HepG2 (cell line): ENCODE measurements at regions not wholly inside any gene's neighbourhood (a gene's known extent, or its start where the extent isn't known, plus 50 kb on each side); places are given as distances from the start of the nearest gene placed in this dataset.

ENCODE experiments used
- ATAC-seq: fragments of 200-7000 bp; cut with Tn5 transposase; 3 replicates; pipeline ENCODE4 v1.9.1; 2020; ENCODE audit warnings: mild to moderate bottlenecking, moderate library complexity
- BruUV-seq: library from RNA; stranded (reverse); fragments of 400-500 nt; replicated peaks from 2 replicates; lab custom pipeline; 2021; lab: Mats Ljungman, UMichigan
- CTCF ChIA-PET: fragments of 300-600 bp; formaldehyde crosslinking; extraction: SDS; loops from one replicate; lab custom pipeline; 2021; ENCODE audit warnings: low total read pairs, inconsistent platforms, low intra/inter-chr PET ratio; lab: Yijun Ruan, JAX
- POLR2A ChIA-PET: fragments of 350-600 bp; sonication (Branson Sonifier 250); formaldehyde crosslinking; loops from one replicate; lab custom pipeline; 2020; ENCODE audit warnings: antibody characterized with exemption, inconsistent platforms; lab: Yijun Ruan, JAX
- DNase-seq: peaks from one replicate; pipeline ENCODE4 v3.0.0-alpha.2; 2015; ENCODE audit warnings: low spot score
- FAIRE-seq: peaks from 3 replicates; lab custom pipeline; 2011; peaks lifted over from hg19 to GRCh38; lab: Jason Lieb, UNC
- H2AFZ ChIP-seq: one replicate; pipeline ENCODE4 v1.6.1; 2011; ENCODE audit warnings: low read length, inconsistent platforms
- H3K27ac ChIP-seq: fragments of 300-600 bp; 3 replicates; pipeline ENCODE4 v1.8.0; 2011; ENCODE audit warnings: mixed run types, mild to moderate bottlenecking, mixed read lengths, low read length, inconsistent platforms; ENCODE audit not compliant: insufficient read depth; ENCODE audit errors: extremely low read length
- H3K27me3 ChIP-seq, 2 experiments: fragments of 200-600 bp in 1 of 2; 2 replicates in 1 of 2; 3 replicates in 1 of 2; pipeline versions ENCODE4 v1.6.0 to v1.8.0; 2011; ENCODE audit warnings: low read length in 2 of 2, mild to moderate bottlenecking in 2 of 2, moderate library complexity in 2 of 2, inconsistent platforms in 1 of 2; ENCODE audit not compliant: insufficient read depth in 2 of 2, control insufficient read depth in 1 of 2
- H3K36me3 ChIP-seq, 2 experiments: fragments of 200-600 bp in 1 of 2; replicated peaks in 1 of 2; 2 replicates in 1 of 2; 3 replicates in 1 of 2; pipeline versions ENCODE4 v1.5.1 to v1.8.0; 2011; ENCODE audit warnings: low read length in 2 of 2, inconsistent platforms in 1 of 2; ENCODE audit not compliant: insufficient read depth in 2 of 2, control insufficient read depth in 1 of 2
- H3K4me1 ChIP-seq: 2 replicates; pipeline ENCODE4 v1.5.1; 2012; ENCODE audit warnings: low read length, inconsistent platforms; ENCODE audit not compliant: insufficient read depth
- H3K4me2 ChIP-seq: 2 replicates; pipeline ENCODE4 v1.6.0; 2011; ENCODE audit warnings: low read depth, low read length, inconsistent platforms
- H3K4me3 ChIP-seq, 3 experiments: fragments of 200-600 bp in 1 of 3; sonication (generic), shearing (Covaris generic) in 1 of 3; replicated peaks in 1 of 3; 2 replicates each; pipeline ENCODE4 v1.5.1; 2011 to 2016; ENCODE audit warnings: low read length in 3 of 3, inconsistent platforms in 2 of 3, low read depth in 2 of 3, mild to moderate bottlenecking in 2 of 3, control low read depth in 1 of 3, mixed read lengths in 1 of 3; ENCODE audit not compliant: insufficient read depth in 1 of 3
- H3K79me2 ChIP-seq: one replicate; pipeline ENCODE4 v1.6.1; 2011; ENCODE audit warnings: low read length, inconsistent platforms; ENCODE audit not compliant: insufficient read depth
- H3K9ac ChIP-seq: 2 replicates; pipeline ENCODE4 v1.6.0; 2011; ENCODE audit warnings: mild to moderate bottlenecking, low read depth, low read length, inconsistent platforms; ENCODE audit not compliant: insufficient read depth
- H3K9me3 ChIP-seq: 2 replicates; pipeline ENCODE4 v1.5.1; 2012; ENCODE audit warnings: mild to moderate bottlenecking, low read length
- H4K20me1 ChIP-seq: 2 replicates; pipeline ENCODE4 v1.6.0; 2011; ENCODE audit warnings: inconsistent platforms, mild to moderate bottlenecking, low read length, moderate library complexity; ENCODE audit not compliant: insufficient read depth
- FLYWCH1 ChIP-seq: sonication (generic); formaldehyde crosslinking; IDR thresholded peaks from 2 replicates; pipeline ENCODE4 v1.8.1; 2023; ENCODE audit warnings: mild to moderate bottlenecking, missing genetic modification reagents
- HDAC1 ChIP-seq: sonication (generic); formaldehyde crosslinking; IDR thresholded peaks from 2 replicates; pipeline ENCODE4 v1.5.1; 2020; ENCODE audit warnings: mild to moderate bottlenecking, missing genetic modification reagents
- SP140L ChIP-seq: sonication (generic); formaldehyde crosslinking; IDR thresholded peaks from 2 replicates; pipeline ENCODE4 v1.4.0; 2020; ENCODE audit warnings: missing genetic modification reagents, borderline replicate concordance
- ZNF230 ChIP-seq: sonication (generic); formaldehyde crosslinking; IDR thresholded peaks from 2 replicates; pipeline ENCODE4 v1.4.0; 2020; ENCODE audit warnings: mild to moderate bottlenecking, missing genetic modification reagents
- ZNF350 ChIP-seq: sonication (generic); formaldehyde crosslinking; IDR thresholded peaks from 2 replicates; pipeline ENCODE4 v1.4.0; 2020; ENCODE audit warnings: mild to moderate bottlenecking, low read depth, missing genetic modification reagents, borderline replicate concordance
- WGBS: methylation state at CpG from one replicate; pipeline ENCODE4 v1.1.6; 2017; ENCODE audit warnings: low lambda C conversion rate; 5-methylcytosine and 5-hydroxymethylcytosine counted together
- in situ Hi-C: cut with HindIII; loops from 2 replicates; pipeline ENCODE4 v1.10.0; 2017; ENCODE audit warnings: low pct_unique_long_range_greater_than_20kb; ENCODE audit not compliant: extremely low pct_ligation_motif_present
- intact Hi-C: fragments of 100-400 bp; cut with micrococcal nuclease; formaldehyde crosslinking; loops from one replicate; pipeline ENCODE4 v1.10.0; 2022; ENCODE audit not compliant: unreplicated experiment
- TF ChIP-seq, protein P1 (sequence below), 2 experiments: sonication (generic) in 1 of 2; formaldehyde crosslinking in 1 of 2; IDR thresholded peaks; 2 replicates each; pipeline versions ENCODE4 v1.4.0 to v1.6.1; 2016 to 2020; ENCODE audit warnings: borderline replicate concordance in 1 of 2, low read depth in 1 of 2, mild to moderate bottlenecking in 1 of 2, missing genetic modification reagents in 1 of 2
- TF ChIP-seq, protein P2 (sequence below): sonication (generic); formaldehyde crosslinking; IDR thresholded peaks from 2 replicates; pipeline ENCODE4 v1.8.1; 2023; ENCODE audit warnings: mild to moderate bottlenecking, missing genetic modification reagents, borderline replicate concordance
- TF ChIP-seq, protein P3 (sequence below), 2 experiments: fragments of 450-650 bp in 1 of 2; sonication (generic) in 1 of 2; formaldehyde crosslinking in 1 of 2; IDR thresholded peaks; 2 replicates each; pipeline versions ENCODE4 v1.6.1 to v1.8.0; 2016 to 2022; ENCODE audit warnings: antibody characterized with exemption in 1 of 2, mild to moderate bottlenecking in 1 of 2, missing genetic modification reagents in 1 of 2

DNA sequence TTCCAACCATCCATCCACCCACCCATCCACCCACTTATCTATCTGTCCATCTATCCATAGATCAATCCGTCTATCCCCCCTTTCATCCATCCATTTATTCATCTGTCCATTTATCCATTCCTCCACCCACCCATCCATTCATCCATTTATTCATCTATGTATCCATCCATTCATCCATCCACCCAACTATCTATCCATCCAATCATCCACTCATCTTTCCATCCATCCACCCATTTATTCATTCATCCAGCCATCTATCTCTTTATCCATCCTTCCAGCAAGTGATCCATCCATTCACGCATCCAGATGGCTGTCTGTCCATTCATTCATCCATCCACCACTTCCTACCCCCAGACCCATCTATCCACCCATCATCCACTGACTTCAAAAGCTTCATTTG lies 84.0 kb upstream of the CD99 start:
- ChIA-PET POLR2A (no interaction called here), CTCF (no interaction called here)
- in situ Hi-C loops (loop anchor here (10.0 to 25.0 kb wide), 2 partner anchors 962 to 1145 kb away; partner anchors contain the start of gene ASMTL), intact Hi-C loops (no loop called here)
- H4K20me1 ChIP-seq: no peaks in the 10 kb centered on the region
- peaks cover 32% of the 10 kb centered on the region for H3K4me1 ChIP-seq
- no peak overlapping the region for H3K9ac ChIP-seq
- H3K79me2 ChIP-seq: peaks cover 12% of the 10 kb centered on the region
- no peak for DNase-seq
- no peak overlapping the region for H3K4me3 ChIP-seq
- H2AFZ ChIP-seq: no peak overlapping the region
- no peaks in the 10 kb centered on the region; a peak in 1 of 5 replicates for H3K36me3 ChIP-seq
- FAIRE-seq: no peak
- no peaks in the 10 kb centered on the region for H3K9me3 ChIP-seq
- no peaks in the 10 kb centered on the region; a peak in 1 of 5 replicates for H3K27me3 ChIP-seq
- H3K4me2 ChIP-seq: no peak overlapping the region; the same call in 1 of the 2 replicates
- WGBS: 95% methylated on average over 2 of the region's 2 CpGs
- H3K27ac ChIP-seq: no peak overlapping the region
- ATAC-seq: no peak
- no TSS peak for BruUV-seq
- TF ChIP-seq FLYWCH1: no peak
- TF ChIP-seq, protein P1, sequence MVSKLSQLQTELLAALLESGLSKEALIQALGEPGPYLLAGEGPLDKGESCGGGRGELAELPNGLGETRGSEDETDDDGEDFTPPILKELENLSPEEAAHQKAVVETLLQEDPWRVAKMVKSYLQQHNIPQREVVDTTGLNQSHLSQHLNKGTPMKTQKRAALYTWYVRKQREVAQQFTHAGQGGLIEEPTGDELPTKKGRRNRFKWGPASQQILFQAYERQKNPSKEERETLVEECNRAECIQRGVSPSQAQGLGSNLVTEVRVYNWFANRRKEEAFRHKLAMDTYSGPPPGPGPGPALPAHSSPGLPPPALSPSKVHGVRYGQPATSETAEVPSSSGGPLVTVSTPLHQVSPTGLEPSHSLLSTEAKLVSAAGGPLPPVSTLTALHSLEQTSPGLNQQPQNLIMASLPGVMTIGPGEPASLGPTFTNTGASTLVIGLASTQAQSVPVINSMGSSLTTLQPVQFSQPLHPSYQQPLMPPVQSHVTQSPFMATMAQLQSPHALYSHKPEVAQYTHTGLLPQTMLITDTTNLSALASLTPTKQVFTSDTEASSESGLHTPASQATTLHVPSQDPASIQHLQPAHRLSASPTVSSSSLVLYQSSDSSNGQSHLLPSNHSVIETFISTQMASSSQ (IDR thresholded peaks at IDR 0.05; ENCODE audit: low read depth): no peak
- TF ChIP-seq, protein P1 (CRISPR knock-in tag; IDR thresholded peaks at IDR 0.05; ENCODE audit: borderline replicate concordance): no peak
- no peak for TF ChIP-seq HDAC1 (CRISPR knock-in tag)
- no peak for TF ChIP-seq ZNF350 (CRISPR knock-in tag)
- TF ChIP-seq, protein P2, sequence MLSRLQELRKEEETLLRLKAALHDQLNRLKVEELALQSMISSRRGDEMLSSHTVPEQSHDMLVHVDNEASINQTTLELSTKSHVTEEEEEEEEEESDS (CRISPR knock-in tag): no peak
- no peak for TF ChIP-seq SP140L
- TF ChIP-seq ZNF230 (CRISPR knock-in tag): no peak
- TF ChIP-seq, protein P3, sequence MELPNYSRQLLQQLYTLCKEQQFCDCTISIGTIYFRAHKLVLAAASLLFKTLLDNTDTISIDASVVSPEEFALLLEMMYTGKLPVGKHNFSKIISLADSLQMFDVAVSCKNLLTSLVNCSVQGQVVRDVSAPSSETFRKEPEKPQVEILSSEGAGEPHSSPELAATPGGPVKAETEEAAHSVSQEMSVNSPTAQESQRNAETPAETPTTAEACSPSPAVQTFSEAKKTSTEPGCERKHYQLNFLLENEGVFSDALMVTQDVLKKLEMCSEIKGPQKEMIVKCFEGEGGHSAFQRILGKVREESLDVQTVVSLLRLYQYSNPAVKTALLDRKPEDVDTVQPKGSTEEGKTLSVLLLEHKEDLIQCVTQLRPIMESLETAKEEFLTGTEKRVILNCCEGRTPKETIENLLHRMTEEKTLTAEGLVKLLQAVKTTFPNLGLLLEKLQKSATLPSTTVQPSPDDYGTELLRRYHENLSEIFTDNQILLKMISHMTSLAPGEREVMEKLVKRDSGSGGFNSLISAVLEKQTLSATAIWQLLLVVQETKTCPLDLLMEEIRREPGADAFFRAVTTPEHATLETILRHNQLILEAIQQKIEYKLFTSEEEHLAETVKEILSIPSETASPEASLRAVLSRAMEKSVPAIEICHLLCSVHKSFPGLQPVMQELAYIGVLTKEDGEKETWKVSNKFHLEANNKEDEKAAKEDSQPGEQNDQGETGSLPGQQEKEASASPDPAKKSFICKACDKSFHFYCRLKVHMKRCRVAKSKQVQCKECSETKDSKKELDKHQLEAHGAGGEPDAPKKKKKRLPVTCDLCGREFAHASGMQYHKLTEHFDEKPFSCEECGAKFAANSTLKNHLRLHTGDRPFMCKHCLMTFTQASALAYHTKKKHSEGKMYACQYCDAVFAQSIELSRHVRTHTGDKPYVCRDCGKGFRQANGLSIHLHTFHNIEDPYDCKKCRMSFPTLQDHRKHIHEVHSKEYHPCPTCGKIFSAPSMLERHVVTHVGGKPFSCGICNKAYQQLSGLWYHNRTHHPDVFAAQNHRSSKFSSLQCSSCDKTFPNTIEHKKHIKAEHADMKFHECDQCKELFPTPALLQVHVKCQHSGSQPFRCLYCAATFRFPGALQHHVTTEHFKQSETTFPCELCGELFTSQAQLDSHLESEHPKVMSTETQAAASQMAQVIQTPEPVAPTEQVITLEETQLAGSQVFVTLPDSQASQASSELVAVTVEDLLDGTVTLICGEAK (IDR thresholded peaks at IDR 0.05): no peak
- TF ChIP-seq, protein P3 (CRISPR knock-in tag; IDR thresholded peaks at IDR 0.05): no peak
